IMR-90 (cell line): ENCODE measurements at regions not wholly inside any gene's neighbourhood (a gene's known extent, or its start where the extent isn't known, plus 50 kb on each side); places are given as distances from the start of the nearest gene placed in this dataset.

Experiments
- ATAC-seq: fragments of 200-7000 bp; cut with Tn5 transposase; 2 replicates; pipeline ENCODE4 v1.9.1; 2020; ENCODE audit warnings: low read depth, mild to moderate bottlenecking, moderate library complexity
- BruUV-seq: library from RNA; stranded (reverse); fragments of 400-500 nt; replicated peaks from 2 replicates; lab custom pipeline; 2021; lab: Mats Ljungman, UMichigan
- CTCF ChIA-PET: fragments of 300-600 bp; formaldehyde crosslinking; extraction: SDS; loops from one replicate; lab custom pipeline; 2021; ENCODE audit warnings: antibody characterized with exemption; lab: Yijun Ruan, JAX
- POLR2A ChIA-PET: fragments of 300-600 bp; sonication (Branson Sonifier 250); formaldehyde crosslinking; loops from one replicate; lab custom pipeline; 2022; ENCODE audit warnings: antibody characterized with exemption; ENCODE audit not compliant: unreplicated experiment; lab: Charles Lee
- DNase-seq: peaks from one replicate; pipeline ENCODE4 v3.0.0; 2013
- H2AFZ ChIP-seq: replicated peaks from 2 replicates; pipeline ENCODE3; 2013; ENCODE audit warnings: low read length, mild to moderate bottlenecking; ENCODE audit not compliant: poor library complexity
- H2AK5ac ChIP-seq: 2 replicates; pipeline ENCODE4 v1.6.1; 2013; ENCODE audit warnings: low read depth, low read length, inconsistent platforms
- H2AK9ac ChIP-seq: replicated peaks from 2 replicates; pipeline ENCODE3; 2013; ENCODE audit warnings: mild to moderate bottlenecking, low read depth, low read length, moderate library complexity; ENCODE audit not compliant: poor library complexity
- H2BK120ac ChIP-seq: 2 replicates; pipeline ENCODE4 v1.6.1; 2013; ENCODE audit warnings: low read depth, low read length, inconsistent platforms
- H2BK15ac ChIP-seq: 3 replicates; pipeline ENCODE4 v1.6.1; 2013; ENCODE audit warnings: low read depth, low read length, inconsistent platforms
- H2BK20ac ChIP-seq: 2 replicates; pipeline ENCODE4 v1.6.1; 2013; ENCODE audit warnings: low read depth, mild to moderate bottlenecking, inconsistent platforms, low read length, moderate library complexity
- H2BK5ac ChIP-seq: 2 replicates; pipeline ENCODE4 v1.6.1; 2013; ENCODE audit warnings: mild to moderate bottlenecking, low read depth, low read length, inconsistent platforms; ENCODE audit not compliant: poor library complexity, severe bottlenecking
- H3K14ac ChIP-seq: replicated peaks from 2 replicates; pipeline ENCODE4 v1.6.1; 2013; ENCODE audit warnings: low read depth, low read length, inconsistent platforms
- H3K18ac ChIP-seq: 2 replicates; pipeline ENCODE4 v1.6.1; 2013; ENCODE audit warnings: low read depth, low read length, control low read depth
- H3K23ac ChIP-seq: 2 replicates; pipeline ENCODE4 v1.6.1; 2013; ENCODE audit warnings: low read depth, low read length, inconsistent platforms
- H3K27ac ChIP-seq: 2 replicates; pipeline ENCODE4 v1.5.1; 2013; ENCODE audit warnings: mild to moderate bottlenecking, control low read depth, low read length; ENCODE audit not compliant: insufficient read depth
- H3K27me3 ChIP-seq: 2 replicates; pipeline ENCODE4 v1.6.1; 2013; ENCODE audit warnings: low read length; ENCODE audit not compliant: control insufficient read depth, insufficient read depth
- H3K36me3 ChIP-seq: 2 replicates; pipeline ENCODE4 v1.6.1; 2013; ENCODE audit warnings: low read length, mixed read lengths; ENCODE audit not compliant: control insufficient read depth, insufficient read depth
- H3K4ac ChIP-seq: 2 replicates; pipeline ENCODE4 v1.6.1; 2013; ENCODE audit warnings: low read depth, low read length, inconsistent platforms
- H3K4me1 ChIP-seq: 2 replicates; pipeline ENCODE4 v1.6.1; 2013; ENCODE audit warnings: low read length, mixed read lengths; ENCODE audit not compliant: control insufficient read depth, insufficient read depth
- H3K4me2 ChIP-seq: 2 replicates; pipeline ENCODE4 v1.6.1; 2013; ENCODE audit warnings: low read depth, mild to moderate bottlenecking, control low read depth, low read length, moderate library complexity
- H3K4me3 ChIP-seq: 2 replicates; pipeline ENCODE4 v1.5.1; 2013; ENCODE audit warnings: low read depth, mild to moderate bottlenecking, control low read depth, low read length, moderate library complexity; ENCODE audit not compliant: insufficient read depth
- H3K56ac ChIP-seq: 2 replicates; pipeline ENCODE4 v1.6.1; 2013; ENCODE audit warnings: low read length, inconsistent platforms; ENCODE audit not compliant: insufficient read depth; ENCODE audit errors: extremely low read depth
- H3K79me1 ChIP-seq, 2 experiments: 2 replicates each; pipeline ENCODE4 v1.6.1; 2013; ENCODE audit warnings: low read length in 2 of 2, inconsistent platforms in 1 of 2, low read depth in 1 of 2
- H3K9ac ChIP-seq: 2 replicates; pipeline ENCODE4 v1.6.1; 2013; ENCODE audit warnings: low read depth, low read length, control low read depth
- H3K9me1 ChIP-seq: 2 replicates; pipeline ENCODE4 v1.6.1; 2013; ENCODE audit warnings: low read length, inconsistent platforms; ENCODE audit not compliant: insufficient read depth
- H3K9me3 ChIP-seq: 2 replicates; pipeline ENCODE4 v1.6.1; 2013; ENCODE audit warnings: low read length; ENCODE audit not compliant: control insufficient read depth, insufficient read depth
- H4K20me1 ChIP-seq: 2 replicates; pipeline ENCODE4 v1.6.1; 2013; ENCODE audit warnings: low read length, inconsistent platforms; ENCODE audit not compliant: insufficient read depth
- H4K5ac ChIP-seq: 2 replicates; pipeline ENCODE4 v1.6.1; 2013; ENCODE audit warnings: mild to moderate bottlenecking, low read depth, low read length, control low read depth
- H4K8ac ChIP-seq, 2 experiments: 2 replicates each; pipeline ENCODE4 v1.6.1; 2013; ENCODE audit warnings: low read depth in 2 of 2, low read length in 2 of 2, control low read depth in 1 of 2, inconsistent platforms in 1 of 2
- H4K91ac ChIP-seq: 2 replicates; pipeline ENCODE4 v1.6.1; 2013; ENCODE audit warnings: low read depth, low read length, inconsistent platforms; ENCODE audit not compliant: insufficient read depth
- MAFK ChIP-seq: IDR thresholded peaks from 2 replicates; pipeline ENCODE4 v1.6.1; 2012; ENCODE audit warnings: low read depth, low read length, improper control_type of control experiment
- MAZ ChIP-seq: IDR thresholded peaks from 2 replicates; pipeline ENCODE4 v1.6.1; 2012; ENCODE audit warnings: low read depth, mild to moderate bottlenecking, low read length, improper control_type of control experiment, moderate library complexity, borderline replicate concordance
- SMC3 ChIP-seq: fragments of 150-350 bp; IDR thresholded peaks from 2 replicates; pipeline ENCODE4 v1.6.1; 2016; ENCODE audit warnings: low read depth, mild to moderate bottlenecking, antibody characterized with exemption, low read length, moderate library complexity
- WGBS, 2 experiments: methylation state at CpG; one replicate each; pipeline versions ENCODE4 v1.1.5 to v1.1.7; 2013; ENCODE audit warnings: missing lambda C conversion rate in 2 of 2; ENCODE audit not compliant: insufficient read length in 1 of 2; ENCODE audit errors: extremely low coverage in 2 of 2; 5-methylcytosine and 5-hydroxymethylcytosine counted together
- dilution Hi-C: fragments of 300-500 bp; cut with HindIII; formaldehyde crosslinking; loops from one replicate; pipeline ENCODE4 v1.14.3; 2018; ENCODE audit warnings: low sequenced_read_pairs; ENCODE audit not compliant: unreplicated experiment
- in situ Hi-C: fragments of 300-500 bp; cut with MboI; formaldehyde crosslinking; loops from 3 replicates; pipeline ENCODE4 v1.14.3; 2019; ENCODE audit warnings: low sequenced_read_pairs, inconsistent platforms, mixed read lengths
- intact Hi-C: fragments of 100-400 bp; cut with micrococcal nuclease; formaldehyde crosslinking; loops from 2 replicates; pipeline ENCODE4 v1.10.0; 2022
- TF ChIP-seq, protein P1 (sequence below): fragments of 150-350 bp; IDR thresholded peaks from 2 replicates; pipeline ENCODE4 v1.6.1; 2017; ENCODE audit warnings: mild to moderate bottlenecking, antibody characterized with exemption, low read length, low read depth

DNA sequence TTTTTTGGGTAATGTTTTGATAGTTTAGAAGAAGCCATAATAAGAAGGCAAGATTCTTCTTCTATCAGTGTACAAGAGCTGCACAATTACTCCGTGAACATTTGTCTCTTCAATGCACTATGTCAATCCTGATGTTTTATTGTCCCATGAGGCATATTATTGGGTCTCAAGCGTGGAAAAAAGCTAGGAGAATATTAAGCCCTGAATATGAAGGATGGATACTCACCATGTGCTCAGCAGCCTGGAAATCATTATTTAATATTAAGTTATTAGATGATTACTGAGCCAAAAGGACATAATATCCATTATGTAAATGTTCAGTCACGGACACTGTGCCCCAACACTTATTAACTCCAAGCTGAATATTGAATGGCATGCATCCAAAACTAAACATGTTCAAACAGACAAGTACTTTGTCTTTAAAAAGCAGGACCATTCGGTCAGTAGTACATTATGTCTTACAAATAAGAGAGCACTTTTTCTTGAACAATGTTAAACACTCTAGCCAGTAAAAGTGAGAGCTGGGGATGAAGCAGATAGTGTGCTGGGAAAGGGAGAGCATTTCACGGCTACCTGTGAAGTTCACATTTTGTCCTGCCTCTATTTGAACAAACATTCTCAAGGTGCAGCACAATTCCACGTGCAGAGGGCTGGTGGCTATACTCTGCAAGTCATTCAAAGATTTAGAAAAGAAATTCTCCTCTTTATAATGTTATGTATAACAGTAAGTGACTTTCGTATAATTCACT lies 70.6 kb upstream of the CNR1 start:
- Histone ChIP-seq H3K18ac (no peak overlapping the region), H3K9me1 (no peaks in the 10 kb centered on the region), H2AK5ac (no peak overlapping the region), H3K56ac (no peak overlapping the region), H4K8ac (no peak overlapping the region), H2BK15ac (no peak overlapping the region), H2AFZ (no peak overlapping the region), H3K4me3 (no peak overlapping the region), H4K91ac (no peak overlapping the region), H3K4me2 (no peak overlapping the region), H3K27me3 (no peaks in the 10 kb centered on the region), H2BK120ac (no peak overlapping the region), H3K4ac (no peak overlapping the region), H3K9ac (no peak overlapping the region), H2AK9ac (no peak overlapping the region), H3K9me3 (0 out of 2 replicates have a peak, but pooled peaks cover 2% of the 10 kb centered on the region), H2BK5ac (no peak overlapping the region), H3K27ac (no peak overlapping the region), H3K79me1 (no peaks in the 10 kb centered on the region), H4K5ac (no peak overlapping the region), H3K23ac (no peak overlapping the region), H3K36me3 (no peaks in the 10 kb centered on the region), H3K4me1 (no peaks in the 10 kb centered on the region), H4K20me1 (no peaks in the 10 kb centered on the region), H2BK20ac (no peak overlapping the region), H3K14ac (no peak overlapping the region)
- ATAC-seq = no peak
- POLR2A ChIA-PET = no interaction called here
- dilution Hi-C loops (no loop called here), intact Hi-C loops (no loop called here), in situ Hi-C loops (no loop called here)
- CTCF ChIA-PET = no interaction called here
- BruUV-seq = no TSS peak
- no peak for TF ChIP-seq MAZ
- no peak for TF ChIP-seq MAFK
- no peak for TF ChIP-seq SMC3
- TF ChIP-seq, protein P1, sequence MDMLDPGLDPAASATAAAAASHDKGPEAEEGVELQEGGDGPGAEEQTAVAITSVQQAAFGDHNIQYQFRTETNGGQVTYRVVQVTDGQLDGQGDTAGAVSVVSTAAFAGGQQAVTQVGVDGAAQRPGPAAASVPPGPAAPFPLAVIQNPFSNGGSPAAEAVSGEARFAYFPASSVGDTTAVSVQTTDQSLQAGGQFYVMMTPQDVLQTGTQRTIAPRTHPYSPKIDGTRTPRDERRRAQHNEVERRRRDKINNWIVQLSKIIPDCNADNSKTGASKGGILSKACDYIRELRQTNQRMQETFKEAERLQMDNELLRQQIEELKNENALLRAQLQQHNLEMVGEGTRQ = no peak
- no peak for DNase-seq
- no CpG with 5 or more reads among the region's 7 CpGs for WGBS, 2 experiments
